ENCODE measurements at regions not wholly inside any gene's neighbourhood (a gene's known extent, or its start where the extent isn't known, plus 50 kb on each side); places are given as distances from the start of the nearest gene placed in this dataset.
A peak's percentile ranks its signal among the peaks of the same experiment; 100 is the strongest.

DNA sequence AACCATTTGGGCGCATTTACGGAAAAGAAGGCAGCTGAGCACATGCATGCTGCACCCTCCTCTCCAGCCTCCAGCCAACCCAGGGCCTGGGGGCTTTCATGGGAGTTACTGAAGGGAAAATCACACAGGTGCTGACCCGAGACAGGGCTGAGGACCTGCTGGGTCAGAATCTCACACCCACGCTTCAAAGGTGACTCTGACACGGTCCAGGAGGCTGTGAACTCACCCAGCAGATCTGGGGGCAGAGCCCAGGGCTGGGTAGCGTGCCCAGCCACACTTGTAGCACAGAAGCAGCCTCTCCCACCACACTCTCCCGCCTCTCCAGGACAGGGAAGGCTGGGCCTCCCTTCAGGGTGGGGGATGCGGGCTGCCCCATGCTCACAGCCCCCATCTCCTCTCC is 347.6 kb downstream of the CTTN start:
- no peak for ATAC-seq
- no peaks in the 10 kb centered on the region for H3K4me1 ChIP-seq
- intact Hi-C loops (cut with DNase I), result no loop called here
- H3K36me3 ChIP-seq, result no peaks in the 10 kb centered on the region
- no peaks in the 10 kb centered on the region for H3K27me3 ChIP-seq (ENCODE audit: low read depth)
- H3K4me3 ChIP-seq, result no peak overlapping the region
- peaks cover 10% of the 10 kb centered on the region for H3K9me3 ChIP-seq
- TF ChIP-seq CTCF (IDR thresholded peaks at IDR 0.05), result no peak
- H3K27ac ChIP-seq, result no peak overlapping the region
- DNase-seq, result peak; percentile 13

DNA sequence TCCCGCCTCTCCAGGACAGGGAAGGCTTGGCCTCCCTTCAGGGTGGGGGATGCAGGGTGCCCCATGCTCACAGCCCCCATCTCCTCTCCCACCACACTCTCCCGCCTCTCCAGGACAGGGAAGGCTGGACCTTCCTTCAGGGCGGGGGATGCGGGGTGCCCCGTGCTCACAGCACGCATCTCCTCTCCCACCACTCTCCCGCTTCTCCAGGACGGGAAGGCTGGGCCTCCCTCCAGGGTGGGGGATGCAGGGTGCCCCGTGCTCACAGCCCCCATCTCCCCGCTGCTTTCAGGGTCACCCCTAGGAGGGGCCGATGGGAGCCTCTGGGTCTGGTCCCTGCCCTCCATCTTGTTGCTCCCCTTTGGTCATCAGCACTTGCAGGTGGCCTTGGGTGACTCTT is 348.0 kb downstream of the CTTN start:
- intact Hi-C loops (cut with DNase I), result no loop called here
- H3K27me3 ChIP-seq (ENCODE audit: low read depth), result no peaks in the 10 kb centered on the region
- H3K27ac ChIP-seq, result no peak overlapping the region
- DNase-seq (peak; percentile 24), ATAC-seq (no peak)
- H3K36me3 ChIP-seq, result no peaks in the 10 kb centered on the region
- no peaks in the 10 kb centered on the region for H3K4me1 ChIP-seq
- no peak overlapping the region for H3K4me3 ChIP-seq
- H3K9me3 ChIP-seq, result peaks cover 15% of the 10 kb centered on the region
- no peak for TF ChIP-seq CTCF (IDR thresholded peaks at IDR 0.05)

GRCh38 chr11:70747285-70747684 is 349.0 kb downstream of the CTTN start:
- H3K27me3 ChIP-seq (ENCODE audit: low read depth), result no peaks in the 10 kb centered on the region
- intact Hi-C loops (cut with DNase I), result no loop called here
- ATAC-seq (no peak), DNase-seq (peak; percentile 21)
- no peaks in the 10 kb centered on the region for H3K36me3 ChIP-seq
- H3K4me1 ChIP-seq, result no peaks in the 10 kb centered on the region
- H3K9me3 ChIP-seq, result peaks cover 17% of the 10 kb centered on the region
- H3K4me3 ChIP-seq, result no peak overlapping the region
- no peak for TF ChIP-seq CTCF (IDR thresholded peaks at IDR 0.05)
- H3K27ac ChIP-seq, result no peak overlapping the region

GRCh38 chr11:70747921-70748320 is 349.6 kb downstream of the CTTN start:
- Histone ChIP-seq H3K27ac (no peak overlapping the region), H3K36me3 (no peaks in the 10 kb centered on the region), H3K27me3 (ENCODE audit: low read depth) (no peaks in the 10 kb centered on the region), H3K4me1 (no peaks in the 10 kb centered on the region), H3K4me3 (no peak overlapping the region), H3K9me3 (peaks cover 17% of the 10 kb centered on the region)
- TF ChIP-seq CTCF (IDR thresholded peaks at IDR 0.05), result no peak
- intact Hi-C loops (cut with DNase I), result no loop called here
- DNase-seq (no peak), ATAC-seq (no peak)

- intact Hi-C loops (cut with DNase I), result no loop called here
- no peak for TF ChIP-seq CTCF (IDR thresholded peaks at IDR 0.05)
- Histone ChIP-seq H3K36me3 (no peaks in the 10 kb centered on the region), H3K27ac (no peak overlapping the region), H3K4me1 (peaks cover 9% of the 10 kb centered on the region), H3K27me3 (ENCODE audit: low read depth) (peaks cover 5% of the 10 kb centered on the region), H3K4me3 (no peak overlapping the region), H3K9me3 (peaks cover 17% of the 10 kb centered on the region)
- no peak for DNase-seq
- ATAC-seq, result no peak
Observed at GRCh38 chr11:70751142-70751734, 352.9 kb downstream of the CTTN start.

Data from lower lobe of right lung (tissue), 2 donors.